ENCODE measurements at regions not wholly inside any gene's neighbourhood (a gene's known extent, or its start where the extent isn't known, plus 50 kb on each side); places are given as distances from the start of the nearest gene placed in this dataset.
"Not testable (repeated sequence)": the region's sequence is repeated elsewhere in the genome, so short reads cannot be mapped to it uniquely, and the experiment has no call there.

- WGBS (ENCODE audit: insufficient coverage, low coverage, low lambda C conversion rate, missing lambda C conversion rate): 54% methylated on average over 4 of the region's 5 CpGs
- ATAC-seq: peak in 1 of 4 donors; percentile 11
- H3K36me3 ChIP-seq: no peaks in the 10 kb centered on the region
- H3K9me3 ChIP-seq: no peaks in the 10 kb centered on the region
- intact Hi-C loops (cut with DNase I): no loop called here
- DNase-seq: no peak
- TF ChIP-seq POLR2A (IDR thresholded peaks at IDR 0.05): no peak
- H3K27ac ChIP-seq: no peak overlapping the region
- H3K4me1 ChIP-seq: no peaks in the 10 kb centered on the region
- no peaks in the 10 kb centered on the region for H3K27me3 ChIP-seq
- no peak overlapping the region for H3K4me3 ChIP-seq
These were observed 375.7 kb upstream of the AADAT start for GRCh38 chr4:170465429-170465828.

DNA sequence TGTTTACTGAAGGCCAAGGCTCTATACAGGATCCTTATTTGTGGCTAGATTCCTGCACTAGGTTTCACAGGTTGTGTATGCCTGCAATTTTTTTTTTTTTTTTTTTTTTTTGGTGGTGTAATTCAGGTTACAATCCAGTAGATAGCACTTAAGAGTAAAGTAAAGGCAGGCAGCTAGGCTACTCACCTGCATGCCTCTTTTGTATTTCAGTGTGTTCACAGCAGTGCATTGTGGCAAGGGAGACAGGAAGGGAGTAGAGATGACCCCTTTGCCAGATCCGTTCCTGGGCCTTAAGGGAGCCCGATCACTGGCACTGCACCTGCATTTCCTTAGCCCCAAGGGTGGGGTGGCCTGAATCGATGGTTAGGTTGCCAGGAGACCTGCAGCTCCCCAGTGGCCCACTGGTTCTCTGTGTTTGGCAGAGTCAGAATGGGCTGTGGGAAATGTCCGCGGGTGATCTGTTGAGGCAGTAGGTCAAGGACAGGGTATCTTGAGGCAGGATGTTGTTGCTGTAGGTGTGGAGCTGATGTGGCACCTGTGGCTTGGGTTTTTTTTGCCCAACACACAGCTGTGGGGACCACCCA lies 374.9 kb upstream of the AADAT start:
- TF ChIP-seq CTCF (IDR thresholded peaks at IDR 0.05) (no peak), POLR2A (IDR thresholded peaks at IDR 0.05) (no peak)
- intact Hi-C loops (cut with DNase I): no loop called here
- Histone ChIP-seq H3K9me3 (no peaks in the 10 kb centered on the region), H3K4me1 (no peaks in the 10 kb centered on the region), H3K27ac (no peak overlapping the region), H3K4me3 (no peak overlapping the region), H3K36me3 (no peaks in the 10 kb centered on the region), H3K27me3 (no peaks in the 10 kb centered on the region)
- WGBS (ENCODE audit: insufficient coverage, low coverage, low lambda C conversion rate, missing lambda C conversion rate): no CpG with 5 or more reads among the region's 5 CpGs
- ATAC-seq (no peak), DNase-seq (no peak)

- H3K4me3 ChIP-seq: no peak overlapping the region
- intact Hi-C loops (cut with DNase I): no loop called here
- no peak for TF ChIP-seq CTCF (IDR thresholded peaks at IDR 0.05)
- TF ChIP-seq POLR2A (IDR thresholded peaks at IDR 0.05): no peak
- no peaks in the 10 kb centered on the region for H3K9me3 ChIP-seq
- WGBS (ENCODE audit: insufficient coverage, low coverage, low lambda C conversion rate, missing lambda C conversion rate): 44% methylated on average over 3 of the region's 3 CpGs
- no peaks in the 10 kb centered on the region for H3K36me3 ChIP-seq
- H3K27ac ChIP-seq: no peak overlapping the region
- DNase-seq (no peak), ATAC-seq (no peak)
- no peaks in the 10 kb centered on the region for H3K4me1 ChIP-seq
- H3K27me3 ChIP-seq: no peaks in the 10 kb centered on the region
These were observed 357.0 kb upstream of the AADAT start for GRCh38 chr4:170446782-170447181.

- H3K4me3 ChIP-seq; ATAC-seq; H3K36me3 ChIP-seq; H3K27ac ChIP-seq; H3K9me3 ChIP-seq; H3K27me3 ChIP-seq; DNase-seq; H3K4me1 ChIP-seq; intact Hi-C loops (cut with DNase I): not testable (repeated sequence)
- 29% methylated on average over 2 of the region's 2 CpGs for WGBS (ENCODE audit: insufficient coverage, low coverage, low lambda C conversion rate, missing lambda C conversion rate)
These were observed 351.4 kb upstream of the AADAT start for GRCh38 chr4:170441146-170441545.

DNA sequence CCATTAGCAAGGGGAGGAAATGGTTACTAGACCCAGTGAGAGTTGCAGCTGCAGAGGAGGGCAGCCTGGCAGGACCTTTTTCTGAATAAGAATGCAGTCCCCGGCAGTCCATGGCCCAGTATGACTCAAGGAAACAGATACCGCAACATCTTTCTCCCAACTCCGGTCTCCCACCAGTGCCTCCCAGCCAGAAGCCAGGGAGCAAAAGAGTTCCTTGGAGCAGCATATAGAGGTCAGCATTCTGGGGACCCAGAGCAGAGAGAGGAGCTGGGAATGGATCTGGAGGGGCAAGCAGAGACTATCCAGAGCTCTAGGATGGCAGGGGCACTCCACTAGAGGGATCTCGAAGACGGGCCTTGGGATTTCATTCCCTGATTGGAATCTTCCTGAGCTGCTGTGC lies 339.2 kb upstream of the AADAT start:
- DNase-seq: no peak
- Histone ChIP-seq H3K27ac (no peak overlapping the region), H3K9me3 (no peaks in the 10 kb centered on the region), H3K4me3 (no peak overlapping the region), H3K4me1 (no peaks in the 10 kb centered on the region), H3K36me3 (no peaks in the 10 kb centered on the region), H3K27me3 (no peaks in the 10 kb centered on the region)
- intact Hi-C loops (cut with DNase I): no loop called here
- WGBS (ENCODE audit: insufficient coverage, low coverage, low lambda C conversion rate, missing lambda C conversion rate): 60% methylated on average over 3 of the region's 5 CpGs
- TF ChIP-seq CTCF (IDR thresholded peaks at IDR 0.05) (no peak), POLR2A (IDR thresholded peaks at IDR 0.05) (no peak)
- ATAC-seq: no peak

Measured in right lobe of liver (tissue), 6 donors.